22Rv1 (cell line): ENCODE measurements at regions not wholly inside any gene's neighbourhood (a gene's known extent, or its start where the extent isn't known, plus 50 kb on each side); places are given as distances from the start of the nearest gene placed in this dataset.

ENCODE experiments used
- ZFX ChIP-seq: fragments of 450-650 bp; IDR thresholded peaks from 2 replicates; pipeline ENCODE4 v1.6.1; 2017; ENCODE audit warnings: antibody characterized with exemption, borderline replicate concordance
- TF ChIP-seq, protein P1 (sequence below): fragments of 450-650 bp; IDR thresholded peaks from 2 replicates; pipeline ENCODE4 v1.5.1; 2017; ENCODE audit warnings: mild to moderate bottlenecking

DNA sequence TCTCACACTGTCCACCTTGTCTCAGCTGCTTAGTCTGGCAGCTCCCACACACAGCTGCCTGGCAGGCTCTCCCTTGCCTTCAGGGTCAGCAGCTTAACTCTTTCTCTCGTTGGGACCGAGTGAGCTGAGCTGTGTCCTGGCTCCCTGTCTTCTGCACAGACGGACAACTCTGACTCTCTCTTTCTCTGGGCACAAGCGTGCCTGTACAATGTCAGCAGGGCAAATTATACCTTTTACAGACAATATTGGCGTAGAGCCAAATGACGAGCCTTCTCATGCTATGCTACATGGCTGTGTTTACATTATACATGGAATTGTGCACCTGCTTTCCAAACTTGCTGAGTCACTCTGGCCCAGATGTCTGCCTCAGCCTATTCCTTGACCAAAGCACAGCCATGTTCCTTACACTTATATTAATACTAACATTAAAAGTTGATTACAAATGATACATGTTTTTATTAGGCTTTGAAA lies 188.6 kb downstream of the CYLC2 start:
- TF ChIP-seq, protein P1, sequence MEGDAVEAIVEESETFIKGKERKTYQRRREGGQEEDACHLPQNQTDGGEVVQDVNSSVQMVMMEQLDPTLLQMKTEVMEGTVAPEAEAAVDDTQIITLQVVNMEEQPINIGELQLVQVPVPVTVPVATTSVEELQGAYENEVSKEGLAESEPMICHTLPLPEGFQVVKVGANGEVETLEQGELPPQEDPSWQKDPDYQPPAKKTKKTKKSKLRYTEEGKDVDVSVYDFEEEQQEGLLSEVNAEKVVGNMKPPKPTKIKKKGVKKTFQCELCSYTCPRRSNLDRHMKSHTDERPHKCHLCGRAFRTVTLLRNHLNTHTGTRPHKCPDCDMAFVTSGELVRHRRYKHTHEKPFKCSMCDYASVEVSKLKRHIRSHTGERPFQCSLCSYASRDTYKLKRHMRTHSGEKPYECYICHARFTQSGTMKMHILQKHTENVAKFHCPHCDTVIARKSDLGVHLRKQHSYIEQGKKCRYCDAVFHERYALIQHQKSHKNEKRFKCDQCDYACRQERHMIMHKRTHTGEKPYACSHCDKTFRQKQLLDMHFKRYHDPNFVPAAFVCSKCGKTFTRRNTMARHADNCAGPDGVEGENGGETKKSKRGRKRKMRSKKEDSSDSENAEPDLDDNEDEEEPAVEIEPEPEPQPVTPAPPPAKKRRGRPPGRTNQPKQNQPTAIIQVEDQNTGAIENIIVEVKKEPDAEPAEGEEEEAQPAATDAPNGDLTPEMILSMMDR, result no peak
- TF ChIP-seq ZFX, result no peak
